Neural cell (in vitro differentiated cells): ENCODE measurements at regions not wholly inside any gene's neighbourhood (a gene's known extent, or its start where the extent isn't known, plus 50 kb on each side); places are given as distances from the start of the nearest gene placed in this dataset.

ENCODE experiments used
- H2AFZ ChIP-seq: fragments of 200-600, 300-800 bp; sonication (generic), shearing (Covaris generic); 2 replicates; pipeline ENCODE4 v1.6.0; 2014; ENCODE audit warnings: low read depth, mild to moderate bottlenecking, antibody characterized with exemption, low read length, moderate library complexity
- H3F3A ChIP-seq: fragments of 200-600 bp; shearing (Covaris generic); 2 replicates; pipeline ENCODE4 v1.6.1; 2016; ENCODE audit warnings: mild to moderate bottlenecking, moderate library complexity, mixed read lengths, antibody characterized with exemption, low read length; ENCODE audit not compliant: insufficient read depth, poor library complexity, severe bottlenecking
- H3K27ac ChIP-seq: fragments of 200-600, 300-800 bp; sonication (generic), shearing (Covaris generic); 2 replicates; pipeline ENCODE4 v1.5.1; 2014; ENCODE audit warnings: mild to moderate bottlenecking, low read length, moderate library complexity
- H3K27me3 ChIP-seq: fragments of 300-800, 200-600 bp; sonication (generic), shearing (Covaris generic); 2 replicates; pipeline ENCODE4 v1.6.0; 2014; ENCODE audit warnings: mild to moderate bottlenecking, low read depth, low read length, moderate library complexity; ENCODE audit not compliant: insufficient read depth
- H3K36me3 ChIP-seq: fragments of 300-800, 200-600 bp; sonication (generic), shearing (Covaris generic); 2 replicates; pipeline ENCODE4 v1.5.1; 2014; ENCODE audit warnings: mild to moderate bottlenecking, antibody characterized with exemption, low read length, moderate library complexity; ENCODE audit not compliant: insufficient read depth
- H3K4me2 ChIP-seq: fragments of 300-800, 200-600 bp; sonication (generic), shearing (Covaris generic); 2 replicates; pipeline ENCODE4 v1.6.0; 2014; ENCODE audit warnings: mild to moderate bottlenecking, low read length
- H3K4me3 ChIP-seq: fragments of 300-800, 200-600 bp; sonication (generic), shearing (Covaris generic); 2 replicates; pipeline ENCODE4 v1.5.1; 2014; ENCODE audit warnings: mild to moderate bottlenecking, low read length, moderate library complexity
- H3K79me2 ChIP-seq: fragments of 200-600 bp; shearing (Covaris generic); replicated peaks from 2 replicates; pipeline ENCODE4 v1.6.0; 2014; ENCODE audit warnings: mild to moderate bottlenecking, low read length, moderate library complexity; ENCODE audit not compliant: insufficient read depth
- H3K9ac ChIP-seq: fragments of 300-800, 200-600 bp; sonication (generic), shearing (Covaris generic); 2 replicates; pipeline ENCODE4 v1.6.1; 2016; ENCODE audit warnings: mild to moderate bottlenecking, low read length, mixed read lengths
- H3K9me2 ChIP-seq: fragments of 200-600 bp; shearing (Covaris generic); 2 replicates; pipeline ENCODE4 v1.6.1; 2016; ENCODE audit warnings: mild to moderate bottlenecking, low read length, mixed read lengths; ENCODE audit not compliant: insufficient read depth
- H3K9me3 ChIP-seq: fragments of 200-600, 300-800 bp; sonication (generic), shearing (Covaris generic); 2 replicates; pipeline ENCODE4 v1.6.1; 2016; ENCODE audit warnings: mild to moderate bottlenecking, mixed run types, low read length, moderate library complexity, mixed read lengths
- H4K20me1 ChIP-seq: fragments of 200-600 bp; shearing (Covaris generic); 2 replicates; pipeline ENCODE4 v1.6.1; 2016; ENCODE audit warnings: mild to moderate bottlenecking, mixed run types; ENCODE audit not compliant: insufficient read depth
- CTCF ChIP-seq: fragments of 450-650 bp; IDR thresholded peaks from 2 replicates; pipeline ENCODE4 v1.5.1; 2014; ENCODE audit warnings: antibody characterized with exemption, mild to moderate bottlenecking, moderate library complexity; ENCODE audit not compliant: poor library complexity, severe bottlenecking
- EP300 ChIP-seq: fragments of 450-650 bp; conservative IDR thresholded peaks from 2 replicates; pipeline ENCODE4 v1.6.1; 2014; ENCODE audit warnings: antibody characterized with exemption, mild to moderate bottlenecking, moderate library complexity; ENCODE audit not compliant: poor library complexity, severe bottlenecking
- EZH2 ChIP-seq: fragments of 200-600, 300-800 bp; shearing (Covaris generic), sonication (generic); IDR thresholded peaks from 2 replicates; pipeline ENCODE4 v1.6.1; 2014; ENCODE audit warnings: antibody characterized with exemption, low read length, borderline replicate concordance, mild to moderate bottlenecking; ENCODE audit not compliant: insufficient read depth, poor library complexity, severe bottlenecking
- MXI1 ChIP-seq: fragments of 450-650 bp; conservative IDR thresholded peaks from 2 replicates; pipeline ENCODE4 v1.6.1; 2014; ENCODE audit warnings: antibody characterized with exemption, mild to moderate bottlenecking; ENCODE audit not compliant: poor library complexity, severe bottlenecking
- POLR2AphosphoS5 ChIP-seq: IDR thresholded peaks from 2 replicates; pipeline ENCODE4 v1.6.1; 2012
- RAD21 ChIP-seq: fragments of 450-650 bp; conservative IDR thresholded peaks from 2 replicates; pipeline ENCODE4 v1.6.1; 2014; ENCODE audit warnings: antibody characterized with exemption, mild to moderate bottlenecking, moderate library complexity
- REST ChIP-seq: IDR thresholded peaks from 2 replicates; pipeline ENCODE4 v1.6.1; 2012; ENCODE audit warnings: borderline replicate concordance
- SMC3 ChIP-seq: fragments of 450-650 bp; conservative IDR thresholded peaks from 2 replicates; pipeline ENCODE4 v1.6.1; 2014; ENCODE audit warnings: antibody characterized with exemption, mild to moderate bottlenecking, moderate library complexity; ENCODE audit not compliant: poor library complexity
- TAF1 ChIP-seq: IDR thresholded peaks from 2 replicates; pipeline ENCODE4 v1.6.1; 2012; ENCODE audit warnings: low read depth

GRCh38 chr2:221680548-221680947 is 108.4 kb upstream of the EPHA4 start:
- H3K27me3 ChIP-seq, result no peaks in the 10 kb centered on the region
- no peak overlapping the region for H3K4me3 ChIP-seq
- H3K79me2 ChIP-seq, result no peaks in the 10 kb centered on the region
- H3F3A ChIP-seq, result no peaks in the 10 kb centered on the region
- H3K4me2 ChIP-seq, result no peak overlapping the region
- TF ChIP-seq EP300 (no peak), TAF1 (no peak), REST (no peak), POLR2AphosphoS5 (no peak), EZH2 (no peak), SMC3 (no peak), RAD21 (no peak), MXI1 (no peak), CTCF (no peak)
- no peaks in the 10 kb centered on the region for H3K36me3 ChIP-seq
- no peak overlapping the region for H3K9ac ChIP-seq
- H2AFZ ChIP-seq, result no peak overlapping the region
- no peaks in the 10 kb centered on the region for H3K9me3 ChIP-seq
- H3K27ac ChIP-seq, result no peak overlapping the region
- H4K20me1 ChIP-seq, result no peaks in the 10 kb centered on the region
- H3K9me2 ChIP-seq, result no peaks in the 10 kb centered on the region

GRCh38 chr2:221677688-221678087 is 105.6 kb upstream of the EPHA4 start:
- no peak overlapping the region for H3K27ac ChIP-seq
- no peaks in the 10 kb centered on the region for H4K20me1 ChIP-seq
- TF ChIP-seq POLR2AphosphoS5, result no peak
- no peak for TF ChIP-seq CTCF
- no peak for TF ChIP-seq REST
- TF ChIP-seq MXI1, result no peak
- TF ChIP-seq TAF1, result no peak
- no peak for TF ChIP-seq EZH2
- TF ChIP-seq RAD21, result no peak
- no peak for TF ChIP-seq SMC3
- no peak for TF ChIP-seq EP300
- H3K9ac ChIP-seq, result no peak overlapping the region
- no peak overlapping the region for H3K4me3 ChIP-seq
- no peaks in the 10 kb centered on the region for H3K9me2 ChIP-seq
- H3K4me2 ChIP-seq, result no peak overlapping the region
- no peaks in the 10 kb centered on the region for H3K9me3 ChIP-seq
- H3K79me2 ChIP-seq, result no peaks in the 10 kb centered on the region
- no peaks in the 10 kb centered on the region for H3F3A ChIP-seq
- no peaks in the 10 kb centered on the region for H3K36me3 ChIP-seq
- H2AFZ ChIP-seq, result no peak overlapping the region
- no peaks in the 10 kb centered on the region for H3K27me3 ChIP-seq
